WI38 (cell line): ENCODE measurements at regions not wholly inside any gene's neighbourhood (a gene's known extent, or its start where the extent isn't known, plus 50 kb on each side); places are given as distances from the start of the nearest gene placed in this dataset.

Source experiments
- H3K4me3 ChIP-seq: 2 replicates; pipeline ENCODE4 v1.5.1; 2011; ENCODE audit warnings: low read depth, mild to moderate bottlenecking, control low read depth, low read length
- CTCF ChIP-seq: IDR thresholded peaks from 2 replicates; pipeline ENCODE4 v1.5.1; 2012; ENCODE audit warnings: low read depth, mild to moderate bottlenecking, control low read depth, low read length

- no peak for TF ChIP-seq CTCF
- H3K4me3 ChIP-seq, result no peak overlapping the region
These were observed 180.4 kb downstream of the CPEB2 start for GRCh38 chr4:15182600-15183220.

GRCh38 chr4:15186149-15186548 lies 183.9 kb downstream of the CPEB2 start:
- no peak for TF ChIP-seq CTCF

DNA sequence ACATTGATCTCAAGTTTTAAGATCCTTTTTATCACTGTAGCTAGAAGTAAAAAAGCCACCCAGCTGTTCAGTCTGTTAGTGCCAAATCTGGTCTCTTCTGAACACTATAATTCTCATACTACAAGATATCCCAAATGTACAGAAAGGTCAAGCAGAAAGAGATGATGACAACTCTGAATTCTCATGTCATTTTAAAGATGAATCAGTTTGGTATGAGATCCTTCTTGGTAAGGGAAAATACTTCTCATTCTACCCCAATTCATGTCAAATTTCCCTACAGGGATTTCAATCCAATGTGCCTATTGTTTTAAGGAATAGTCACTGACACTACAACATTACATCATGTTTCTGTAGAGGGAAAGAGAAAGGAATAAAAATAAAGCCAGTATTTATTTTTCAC lies 184.5 kb downstream of the CPEB2 start:
- no peak overlapping the region for H3K4me3 ChIP-seq
- TF ChIP-seq CTCF, result no peak

More at GRCh38 chr4:15186149-15186548, 183.9 kb downstream of the CPEB2 start:
- H3K4me3 ChIP-seq, result no peak overlapping the region

- no peak for TF ChIP-seq CTCF
- no peak overlapping the region for H3K4me3 ChIP-seq
These were observed 186.6 kb downstream of the CPEB2 start for GRCh38 chr4:15188605-15189539.

DNA sequence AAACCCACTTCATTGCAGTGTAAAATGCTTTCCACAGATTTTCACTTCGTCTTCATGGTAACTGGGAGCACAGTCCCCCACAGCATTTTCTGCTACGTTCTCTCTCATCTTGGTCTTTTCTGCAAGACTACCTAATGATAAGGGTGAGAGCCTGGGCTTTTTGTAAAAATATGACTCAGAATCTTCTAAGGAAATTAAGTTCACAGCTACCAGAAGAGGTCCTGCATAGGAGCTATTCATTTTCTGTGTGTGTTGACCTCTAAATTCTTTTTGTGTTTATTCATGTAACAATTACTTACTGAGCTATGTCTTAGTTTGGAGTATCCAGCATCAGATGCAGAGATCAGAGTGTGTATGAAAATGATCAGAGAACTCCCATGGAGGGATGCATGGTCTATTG lies 192.2 kb downstream of the CPEB2 start:
- TF ChIP-seq CTCF, result no peak
- no peak overlapping the region for H3K4me3 ChIP-seq

DNA sequence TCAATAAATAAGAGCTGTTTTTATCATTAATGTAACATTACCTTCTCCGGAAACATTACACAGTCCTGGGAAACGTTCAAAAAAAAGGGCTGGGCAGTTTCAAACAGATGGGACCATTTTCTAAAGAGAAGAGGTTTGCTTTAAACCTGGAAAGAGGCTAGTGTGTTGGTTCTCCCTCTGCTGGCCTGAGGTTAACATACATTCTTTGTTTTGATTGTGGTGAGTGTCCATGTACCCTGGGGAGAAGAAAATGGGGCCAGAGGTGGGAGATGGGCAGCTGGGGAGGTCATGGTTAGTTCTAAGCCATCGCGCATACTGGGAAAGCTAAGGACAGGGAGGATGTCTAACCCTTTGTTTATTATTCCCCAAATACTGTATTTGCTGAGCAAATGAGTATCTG lies 194.7 kb downstream of the CPEB2 start:
- no peak; the same call in 1 of the 2 replicates for TF ChIP-seq CTCF
- H3K4me3 ChIP-seq, result no peak overlapping the region
